Astrocyte (in vitro differentiated cells and primary cell): ENCODE measurements at regions not wholly inside any gene's neighbourhood (a gene's known extent, or its start where the extent isn't known, plus 50 kb on each side); places are given as distances from the start of the nearest gene placed in this dataset.

ENCODE experiments used
- DNase-seq: peaks from one replicate; pipeline ENCODE4 v3.0.0-alpha.2; 2010; ENCODE audit warnings: low read depth
- FAIRE-seq: peaks from 2 replicates; lab custom pipeline; 2011; peaks lifted over from hg19 to GRCh38; lab: Jason Lieb, UNC
- H2AFZ ChIP-seq: 2 replicates; pipeline ENCODE4 v1.6.0; 2012; ENCODE audit warnings: low read depth, low read length, inconsistent platforms
- H3K27ac ChIP-seq: 2 replicates; pipeline ENCODE4 v1.5.1; 2011; ENCODE audit warnings: low read depth, low read length, inconsistent platforms
- H3K27me3 ChIP-seq: 2 replicates; pipeline ENCODE4 v1.6.0; 2011; ENCODE audit warnings: low read length, inconsistent platforms; ENCODE audit not compliant: insufficient read depth
- H3K36me3 ChIP-seq: 2 replicates; pipeline ENCODE4 v1.5.1; 2011; ENCODE audit warnings: low read length, inconsistent platforms; ENCODE audit not compliant: insufficient read depth
- H3K4me1 ChIP-seq: 2 replicates; pipeline ENCODE4 v1.5.1; 2011; ENCODE audit warnings: low read length, inconsistent platforms; ENCODE audit not compliant: insufficient read depth
- H3K4me2 ChIP-seq: 2 replicates; pipeline ENCODE4 v1.6.0; 2012; ENCODE audit warnings: low read length, inconsistent platforms
- H3K4me3 ChIP-seq: 2 replicates; pipeline ENCODE4 v1.5.1; 2011; ENCODE audit warnings: low read depth, mild to moderate bottlenecking, low read length, inconsistent platforms; ENCODE audit not compliant: insufficient read depth
- H3K79me2 ChIP-seq: 2 replicates; pipeline ENCODE4 v1.6.0; 2012; ENCODE audit warnings: mild to moderate bottlenecking, low read length, inconsistent platforms; ENCODE audit not compliant: insufficient read depth
- H3K9ac ChIP-seq: 2 replicates; pipeline ENCODE4 v1.6.0; 2012; ENCODE audit warnings: mild to moderate bottlenecking, low read length, inconsistent platforms
- H3K9me3 ChIP-seq: 2 replicates; pipeline ENCODE4 v1.5.1; 2012; ENCODE audit warnings: low read depth, mild to moderate bottlenecking, low read length, inconsistent platforms; ENCODE audit not compliant: insufficient read depth
- H4K20me1 ChIP-seq: 2 replicates; pipeline ENCODE4 v1.6.0; 2012; ENCODE audit warnings: low read length, inconsistent platforms; ENCODE audit not compliant: insufficient read depth
- H3K27ac Mint-ChIP-seq: one replicate; pipeline ENCODE4 v1.8.0; 2021; ENCODE audit warnings: mild to moderate bottlenecking, mixed read lengths; ENCODE audit not compliant: unreplicated experiment
- H3K27me3 Mint-ChIP-seq: one replicate; pipeline ENCODE4 v1.8.0; 2021; ENCODE audit warnings: low read depth, mixed read lengths; ENCODE audit not compliant: unreplicated experiment
- H3K36me3 Mint-ChIP-seq: one replicate; pipeline ENCODE4 v1.8.0; 2021; ENCODE audit warnings: low read depth, mixed read lengths; ENCODE audit not compliant: unreplicated experiment
- H3K4me1 Mint-ChIP-seq: one replicate; pipeline ENCODE4 v1.8.0; 2021; ENCODE audit warnings: low read depth, mixed read lengths; ENCODE audit not compliant: unreplicated experiment
- H3K4me3 Mint-ChIP-seq: one replicate; pipeline ENCODE4 v1.8.0; 2021; ENCODE audit warnings: mild to moderate bottlenecking, moderate library complexity, mixed read lengths; ENCODE audit not compliant: unreplicated experiment
- H3K9me3 Mint-ChIP-seq: one replicate; pipeline ENCODE4 v1.8.0; 2021; ENCODE audit warnings: mild to moderate bottlenecking, mixed read lengths; ENCODE audit not compliant: unreplicated experiment
- EZH2 ChIP-seq: IDR thresholded peaks from 2 replicates; pipeline ENCODE4 v1.6.1; 2012; ENCODE audit warnings: mild to moderate bottlenecking, low read length, inconsistent platforms; ENCODE audit not compliant: insufficient read depth
- TF ChIP-seq, protein P1 (sequence below): IDR thresholded peaks from 2 replicates; pipeline ENCODE4 v1.5.1; 2011; ENCODE audit warnings: low read depth, mild to moderate bottlenecking, inconsistent platforms, low read length, moderate library complexity; ENCODE audit not compliant: insufficient read depth

GRCh38 chr2:16117021-16117700 lies 176.8 kb downstream of the MYCN start:
- Histone ChIP-seq H3K27me3 (no peaks in the 10 kb centered on the region), H3K9me3 (peaks cover 8% of the 10 kb centered on the region), H3K9ac (no peak overlapping the region), H3K4me1 (no peaks in the 10 kb centered on the region), H3K36me3 (no peaks in the 10 kb centered on the region), H3K27ac (no peak overlapping the region), H2AFZ (no peak overlapping the region), H3K79me2 (no peaks in the 10 kb centered on the region), H3K4me2 (no peak overlapping the region), H3K4me3 (no peak overlapping the region), H4K20me1 (no peaks in the 10 kb centered on the region)
- Mint-ChIP-seq H3K36me3 (no peaks in the 10 kb centered on the region), H3K27me3 (peaks cover 4% of the 10 kb centered on the region), H3K4me1 (no peaks in the 10 kb centered on the region), H3K27ac (no peak overlapping the region), H3K9me3 (peaks cover 2% of the 10 kb centered on the region), H3K4me3 (no peak overlapping the region)
- TF ChIP-seq, protein P1, sequence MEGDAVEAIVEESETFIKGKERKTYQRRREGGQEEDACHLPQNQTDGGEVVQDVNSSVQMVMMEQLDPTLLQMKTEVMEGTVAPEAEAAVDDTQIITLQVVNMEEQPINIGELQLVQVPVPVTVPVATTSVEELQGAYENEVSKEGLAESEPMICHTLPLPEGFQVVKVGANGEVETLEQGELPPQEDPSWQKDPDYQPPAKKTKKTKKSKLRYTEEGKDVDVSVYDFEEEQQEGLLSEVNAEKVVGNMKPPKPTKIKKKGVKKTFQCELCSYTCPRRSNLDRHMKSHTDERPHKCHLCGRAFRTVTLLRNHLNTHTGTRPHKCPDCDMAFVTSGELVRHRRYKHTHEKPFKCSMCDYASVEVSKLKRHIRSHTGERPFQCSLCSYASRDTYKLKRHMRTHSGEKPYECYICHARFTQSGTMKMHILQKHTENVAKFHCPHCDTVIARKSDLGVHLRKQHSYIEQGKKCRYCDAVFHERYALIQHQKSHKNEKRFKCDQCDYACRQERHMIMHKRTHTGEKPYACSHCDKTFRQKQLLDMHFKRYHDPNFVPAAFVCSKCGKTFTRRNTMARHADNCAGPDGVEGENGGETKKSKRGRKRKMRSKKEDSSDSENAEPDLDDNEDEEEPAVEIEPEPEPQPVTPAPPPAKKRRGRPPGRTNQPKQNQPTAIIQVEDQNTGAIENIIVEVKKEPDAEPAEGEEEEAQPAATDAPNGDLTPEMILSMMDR = no peak
- no peak for TF ChIP-seq EZH2
- DNase-seq = no peak
- FAIRE-seq = no peak

DNA sequence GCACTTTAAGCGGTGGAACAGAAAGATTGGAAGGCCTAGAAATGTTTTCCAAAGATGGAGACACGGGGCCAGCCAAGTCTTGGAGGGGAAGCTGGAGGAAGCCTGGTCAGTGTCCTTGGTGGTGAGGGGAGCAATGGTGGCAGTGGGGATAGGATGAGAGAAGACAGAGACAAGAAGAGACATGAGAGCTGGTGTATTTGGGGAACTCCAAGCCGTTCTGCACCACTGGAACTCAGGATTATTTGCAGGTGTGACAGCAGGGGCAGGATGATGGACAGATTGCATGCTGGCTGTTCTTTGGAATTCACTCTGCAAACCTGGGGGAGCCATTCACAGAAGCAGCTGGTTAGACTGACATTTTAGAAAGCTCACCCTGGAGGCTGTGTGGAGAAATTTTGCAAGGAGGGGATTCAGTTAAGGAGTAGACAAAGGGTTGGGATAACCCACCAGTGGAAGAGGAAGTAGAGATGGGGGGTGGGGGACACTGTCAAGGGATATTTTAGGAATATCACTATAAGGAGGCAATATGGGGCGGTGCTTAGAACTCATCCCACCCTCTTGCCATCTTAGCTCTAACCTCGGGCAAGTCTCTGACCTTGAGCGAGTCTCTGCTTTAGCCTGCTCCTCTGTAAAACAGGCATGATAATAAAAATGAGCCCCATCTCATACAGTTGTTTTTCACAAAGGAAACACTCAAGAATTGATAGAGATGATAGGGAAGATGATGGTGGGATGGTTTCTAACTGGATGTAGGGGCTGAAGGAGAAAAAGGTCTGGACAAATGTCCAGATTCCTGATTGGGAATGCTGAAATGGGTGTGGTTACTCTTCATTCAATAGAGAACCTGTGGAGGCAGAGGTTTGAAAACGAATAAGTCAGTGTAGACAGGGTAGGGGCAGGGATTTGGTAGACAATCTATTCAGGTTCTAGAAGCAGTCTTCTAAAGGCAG lies 175.8 kb downstream of the MYCN start:
- H3K4me1 Mint-ChIP-seq = no peaks in the 10 kb centered on the region
- H4K20me1 ChIP-seq = no peaks in the 10 kb centered on the region
- no peak overlapping the region for H3K9ac ChIP-seq
- no peak overlapping the region for H3K27ac Mint-ChIP-seq
- DNase-seq (no peak), FAIRE-seq (no peak)
- no peak overlapping the region for H2AFZ ChIP-seq
- no peak for TF ChIP-seq EZH2
- TF ChIP-seq, protein P1 = no peak
- H3K79me2 ChIP-seq = no peaks in the 10 kb centered on the region
- no peaks in the 10 kb centered on the region for H3K36me3 Mint-ChIP-seq
- no peaks in the 10 kb centered on the region for H3K27me3 ChIP-seq
- peaks cover 8% of the 10 kb centered on the region for H3K9me3 ChIP-seq
- no peaks in the 10 kb centered on the region for H3K9me3 Mint-ChIP-seq
- no peak overlapping the region for H3K4me3 ChIP-seq
- no peaks in the 10 kb centered on the region for H3K4me1 ChIP-seq
- no peak overlapping the region for H3K4me3 Mint-ChIP-seq
- H3K4me2 ChIP-seq = no peak overlapping the region
- H3K27me3 Mint-ChIP-seq = peaks cover 4% of the 10 kb centered on the region
- no peaks in the 10 kb centered on the region for H3K36me3 ChIP-seq
- no peak overlapping the region for H3K27ac ChIP-seq
